ENCODE measurements at regions not wholly inside any gene's neighbourhood (a gene's known extent, or its start where the extent isn't known, plus 50 kb on each side); places are given as distances from the start of the nearest gene placed in this dataset.

DNA sequence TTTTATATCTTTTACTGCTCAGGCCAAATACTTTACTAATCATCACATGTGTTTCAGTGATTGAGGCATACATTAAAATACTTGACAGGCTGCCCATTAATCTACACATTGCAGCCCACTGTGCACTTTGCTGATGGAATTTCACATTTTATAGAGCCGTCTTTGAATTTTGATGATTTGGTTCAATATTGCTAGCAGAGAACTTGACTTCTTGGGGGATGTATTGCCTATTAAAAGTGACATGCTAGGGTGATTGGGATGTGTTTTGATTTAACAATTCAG is 1291.0 kb upstream of the GYPC start:
- no peak overlapping the region for H3K27ac ChIP-seq (ENCODE audit: control insufficient read depth, insufficient read depth)
- no peaks in the 10 kb centered on the region for H3K36me3 ChIP-seq (ENCODE audit: control insufficient read depth in 2 of 2, insufficient read depth in 2 of 2, low read length in 1 of 2)
- no peak overlapping the region for H2AFZ ChIP-seq (ENCODE audit: control insufficient read depth, low read depth, low read length)
- H3K4me1 ChIP-seq (ENCODE audit: control insufficient read depth, insufficient read depth, low read length), result no peaks in the 10 kb centered on the region
- in situ Hi-C loops (cut with MboI), result no loop called here
- peaks cover 3% of the 10 kb centered on the region; the same call in 2 of the 3 replicates for H3K9me3 ChIP-seq (replicated peaks; ENCODE audit: control insufficient read depth, insufficient read depth, low read length)
- BruUV-seq (replicated peaks), result no TSS peak
- no peak overlapping the region for H3K4me3 ChIP-seq
- no peak overlapping the region for H3K9ac ChIP-seq (ENCODE audit: control insufficient read depth, insufficient read depth, low read length)
- intact Hi-C loops (cut with micrococcal nuclease; ENCODE audit: unreplicated experiment), result no loop called here
- H3K79me2 ChIP-seq (ENCODE audit: control insufficient read depth, insufficient read depth, low read length), result no peaks in the 10 kb centered on the region
- ChIA-PET POLR2A (no interaction called here), CTCF (interaction anchor here (1.1 kb wide), 1 partner anchor 12 kb away, joined by 3 read pairs; no protein-coding TSS in a partner anchor), SMC1A (ENCODE audit: uncharacterized antibody, unreplicated experiment) (interaction anchor here (0.6 to 0.9 kb wide), 2 partner anchors 15 to 107 kb away, joined by 3 read pairs; no protein-coding TSS in a partner anchor), RAD21 (ENCODE audit: unreplicated experiment) (interaction anchor here (1.5 kb wide), 1 partner anchor 33 kb away, joined by 4 read pairs; no protein-coding TSS in a partner anchor)
- WGBS (ENCODE audit: insufficient coverage, insufficient replicate concordance, low lambda C conversion rate, missing lambda C conversion rate), result 50% methylated on average over 1 of the region's 1 CpG
- no peak overlapping the region for H3K4me2 ChIP-seq (ENCODE audit: control insufficient read depth, insufficient read depth)
- TF ChIP-seq EED (IDR thresholded peaks at IDR 0.05; ENCODE audit: low read depth), result no peak
- TF ChIP-seq SUPT20H (IDR thresholded peaks at IDR 0.05; ENCODE audit: borderline replicate concordance, control insufficient read depth, low read depth, low read length), result no peak
- no peak for TF ChIP-seq SMAD1 (IDR thresholded peaks at IDR 0.05; ENCODE audit: low read depth, partially characterized antibody)
- TF ChIP-seq, protein P1, sequence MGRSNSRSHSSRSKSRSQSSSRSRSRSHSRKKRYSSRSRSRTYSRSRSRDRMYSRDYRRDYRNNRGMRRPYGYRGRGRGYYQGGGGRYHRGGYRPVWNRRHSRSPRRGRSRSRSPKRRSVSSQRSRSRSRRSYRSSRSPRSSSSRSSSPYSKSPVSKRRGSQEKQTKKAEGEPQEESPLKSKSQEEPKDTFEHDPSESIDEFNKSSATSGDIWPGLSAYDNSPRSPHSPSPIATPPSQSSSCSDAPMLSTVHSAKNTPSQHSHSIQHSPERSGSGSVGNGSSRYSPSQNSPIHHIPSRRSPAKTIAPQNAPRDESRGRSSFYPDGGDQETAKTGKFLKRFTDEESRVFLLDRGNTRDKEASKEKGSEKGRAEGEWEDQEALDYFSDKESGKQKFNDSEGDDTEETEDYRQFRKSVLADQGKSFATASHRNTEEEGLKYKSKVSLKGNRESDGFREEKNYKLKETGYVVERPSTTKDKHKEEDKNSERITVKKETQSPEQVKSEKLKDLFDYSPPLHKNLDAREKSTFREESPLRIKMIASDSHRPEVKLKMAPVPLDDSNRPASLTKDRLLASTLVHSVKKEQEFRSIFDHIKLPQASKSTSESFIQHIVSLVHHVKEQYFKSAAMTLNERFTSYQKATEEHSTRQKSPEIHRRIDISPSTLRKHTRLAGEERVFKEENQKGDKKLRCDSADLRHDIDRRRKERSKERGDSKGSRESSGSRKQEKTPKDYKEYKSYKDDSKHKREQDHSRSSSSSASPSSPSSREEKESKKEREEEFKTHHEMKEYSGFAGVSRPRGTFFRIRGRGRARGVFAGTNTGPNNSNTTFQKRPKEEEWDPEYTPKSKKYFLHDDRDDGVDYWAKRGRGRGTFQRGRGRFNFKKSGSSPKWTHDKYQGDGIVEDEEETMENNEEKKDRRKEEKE (IDR thresholded peaks at IDR 0.05), result no peak
- TF ChIP-seq CHD4 (IDR thresholded peaks at IDR 0.05), result no peak
- TF ChIP-seq FOS (IDR thresholded peaks at IDR 0.05; ENCODE audit: borderline replicate concordance, extremely low read depth, insufficient read length), result no peak
- TF ChIP-seq ATF7 (IDR thresholded peaks at IDR 0.05; ENCODE audit: low read depth), result no peak
- no peak for TF ChIP-seq CBX5 (IDR thresholded peaks at IDR 0.05; ENCODE audit: low read depth)
- no peaks in the 10 kb centered on the region for H3K27me3 ChIP-seq (replicated peaks in 1 of 2; ENCODE audit: control insufficient read depth in 2 of 2, insufficient read depth in 2 of 2, low read length in 1 of 2)
- H4K20me1 ChIP-seq (ENCODE audit: control insufficient read depth, insufficient read depth), result no peaks in the 10 kb centered on the region
- FAIRE-seq, result no peak
- no peak for ATAC-seq
- no peak for DNase-seq (ENCODE audit: low read depth, low spot score)

Data from GM12878 (cell line).